ENCODE measurements at regions not wholly inside any gene's neighbourhood (a gene's known extent, or its start where the extent isn't known, plus 50 kb on each side); places are given as distances from the start of the nearest gene placed in this dataset.
"Not testable (repeated sequence)": the region's sequence is repeated elsewhere in the genome, so short reads cannot be mapped to it uniquely, and the experiment has no call there.

GRCh38 chr13:58379221-58379620 is 747.7 kb downstream of the PCDH17 start:
- TF ChIP-seq PPARA (CRISPR knock-in tag; IDR thresholded peaks at IDR 0.05; ENCODE audit: borderline replicate concordance) (no peak), SNAI2 (CRISPR knock-in tag; IDR thresholded peaks at IDR 0.05) (no peak), ZFP3 (CRISPR knock-in tag; IDR thresholded peaks at IDR 0.05) (no peak), TCF4 (CRISPR knock-in tag; IDR thresholded peaks at IDR 0.05; ENCODE audit: borderline replicate concordance) (no peak), CSDC2 (CRISPR knock-in tag; IDR thresholded peaks at IDR 0.05) (no peak), TSHZ2 (CRISPR knock-in tag; IDR thresholded peaks at IDR 0.05) (no peak), RARB (CRISPR knock-in tag; IDR thresholded peaks at IDR 0.05) (no peak), ESRRG (CRISPR knock-in tag; IDR thresholded peaks at IDR 0.05) (no peak), CSRNP3 (CRISPR knock-in tag; IDR thresholded peaks at IDR 0.05) (no peak), ZNF70 (CRISPR knock-in tag; IDR thresholded peaks at IDR 0.05) (no peak), ARNTL (CRISPR knock-in tag; IDR thresholded peaks at IDR 0.05; ENCODE audit: borderline replicate concordance, low read depth) (no peak), TOX (CRISPR knock-in tag; IDR thresholded peaks at IDR 0.05; ENCODE audit: borderline replicate concordance) (no peak), ISL1 (CRISPR knock-in tag; IDR thresholded peaks at IDR 0.05) (no peak), BACH2 (CRISPR knock-in tag; IDR thresholded peaks at IDR 0.05; ENCODE audit: borderline replicate concordance) (no peak)
- ATAC-seq: no peak

GRCh38 chr13:58385336-58385735 is 753.8 kb downstream of the PCDH17 start:
- not testable (repeated sequence) for ATAC-seq

GRCh38 chr13:58397596-58398387 is 766.2 kb downstream of the PCDH17 start:
- TF ChIP-seq RARB (CRISPR knock-in tag; IDR thresholded peaks at IDR 0.05) (no peak), BACH2 (CRISPR knock-in tag; IDR thresholded peaks at IDR 0.05; ENCODE audit: borderline replicate concordance) (no peak), ZNF565 (CRISPR knock-in tag; conservative IDR thresholded peaks at IDR 0.05; ENCODE audit: low read depth) (no peak), ARNTL (CRISPR knock-in tag; IDR thresholded peaks at IDR 0.05; ENCODE audit: borderline replicate concordance, low read depth) (no peak), TSHZ2 (CRISPR knock-in tag; IDR thresholded peaks at IDR 0.05) (no peak), ZFP3 (CRISPR knock-in tag; IDR thresholded peaks at IDR 0.05) (no peak)
- ATAC-seq: no peak

- ATAC-seq: no peak
These were observed 767.7 kb downstream of the PCDH17 start for GRCh38 chr13:58399263-58399662.

More at GRCh38 chr13:58399263-58399662, 767.7 kb downstream of the PCDH17 start:
- TF ChIP-seq ZFP3 (CRISPR knock-in tag; IDR thresholded peaks at IDR 0.05) (no peak), TOX (CRISPR knock-in tag; IDR thresholded peaks at IDR 0.05; ENCODE audit: borderline replicate concordance) (no peak), ZC3H10 (CRISPR knock-in tag; IDR thresholded peaks at IDR 0.05) (no peak), ZNF70 (CRISPR knock-in tag; IDR thresholded peaks at IDR 0.05) (no peak), ESRRG (CRISPR knock-in tag; IDR thresholded peaks at IDR 0.05) (no peak), ISL1 (CRISPR knock-in tag; IDR thresholded peaks at IDR 0.05) (no peak), RARB (CRISPR knock-in tag; IDR thresholded peaks at IDR 0.05) (no peak), PATZ1 (CRISPR knock-in tag; IDR thresholded peaks at IDR 0.05; ENCODE audit: borderline replicate concordance) (no peak)

Measured in SK-N-SH treated with all-trans-retinoic acid at 6 μM for 48 hours (cell line).